HT-29 (cell line): ENCODE measurements at regions not wholly inside any gene's neighbourhood (a gene's known extent, or its start where the extent isn't known, plus 50 kb on each side); places are given as distances from the start of the nearest gene placed in this dataset.

Experiments
- DNase-seq: peaks from one replicate; pipeline ENCODE4 v3.0.0-alpha.2; 2015; ENCODE audit warnings: low spot score

DNA sequence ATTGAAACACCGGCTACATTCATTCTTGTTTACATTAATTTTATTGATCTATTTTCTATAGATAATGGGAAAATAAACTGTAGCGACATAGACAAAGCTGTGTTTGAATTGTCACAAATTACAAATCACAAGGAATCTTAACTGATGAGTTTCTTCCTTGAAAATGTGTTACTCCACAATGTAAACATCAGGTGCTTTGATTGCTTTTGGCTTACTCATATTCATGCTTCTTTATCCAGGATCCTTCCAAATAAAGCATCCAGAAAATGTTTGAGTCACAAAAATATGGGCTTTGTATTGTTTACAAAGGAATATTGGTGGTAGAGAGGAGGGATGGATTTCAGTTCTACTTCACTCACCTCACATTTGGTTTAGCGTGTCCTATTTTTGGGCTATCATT, 64.0 kb downstream of the BMP2 start:
- no peak for DNase-seq

DNA sequence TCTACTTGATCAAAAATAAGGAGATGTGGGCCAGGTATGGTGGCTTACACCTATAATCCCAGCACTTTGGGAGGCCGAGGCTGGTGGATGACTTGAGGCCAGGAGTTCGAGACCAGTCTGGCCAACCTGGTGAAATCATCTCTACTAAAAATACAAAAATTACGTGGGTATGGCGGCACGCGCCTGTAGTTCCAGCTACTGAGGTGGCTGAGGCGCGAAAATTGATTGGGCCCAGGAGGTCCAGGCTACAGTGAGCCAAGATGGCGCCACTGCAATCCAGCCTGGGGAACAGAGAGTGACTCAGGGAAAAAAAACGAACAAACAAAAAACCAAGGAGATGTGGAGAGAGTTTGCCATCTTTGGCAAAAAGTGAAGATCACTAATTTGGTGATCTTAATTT, 65.3 kb downstream of the BMP2 start:
- DNase-seq, result no peak

- no peak for DNase-seq
Observed at GRCh38 chr20:6835609-6836008, 68.1 kb downstream of the BMP2 start.

GRCh38 chr20:6836821-6837374, 69.4 kb downstream of the BMP2 start:
- DNase-seq, result no peak

- no peak for DNase-seq
Observed at GRCh38 chr20:6837730-6838129, 70.2 kb downstream of the BMP2 start.

DNA sequence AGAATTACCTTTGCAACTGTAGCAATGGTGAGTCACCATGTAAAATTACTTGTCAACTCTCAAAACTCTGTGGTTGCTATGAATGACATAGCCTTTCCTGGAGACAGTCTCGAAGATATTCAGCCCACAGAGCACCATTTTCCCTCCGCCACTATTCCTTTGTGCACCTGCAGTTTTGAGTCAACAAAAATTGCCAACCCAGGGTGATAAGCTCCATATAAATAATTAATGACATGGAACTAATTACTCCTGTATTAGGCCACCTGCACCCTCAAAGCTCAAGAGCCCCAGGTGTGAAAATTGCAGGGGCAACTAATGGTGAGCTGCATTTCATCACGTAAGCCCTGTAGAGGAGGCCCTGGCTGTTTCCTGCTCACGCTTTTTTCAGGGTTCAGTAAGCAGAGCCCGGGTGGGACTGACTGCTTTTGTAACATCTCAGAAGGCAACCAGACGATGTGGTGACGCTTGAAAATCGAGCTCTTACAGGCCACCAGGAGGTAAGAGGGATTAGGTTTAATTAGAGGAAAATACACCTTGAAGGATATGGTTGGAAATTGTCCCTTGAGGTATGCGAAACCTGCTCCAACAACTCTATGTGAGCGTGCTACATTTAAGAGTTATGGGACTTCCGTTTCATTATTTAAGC, 70.8 kb downstream of the BMP2 start:
- no peak for DNase-seq

GRCh38 chr20:6841128-6841527, 73.6 kb downstream of the BMP2 start:
- DNase-seq, result no peak

- DNase-seq, result no peak
Observed at GRCh38 chr20:6845141-6845540, 77.7 kb downstream of the BMP2 start.

GRCh38 chr20:6848041-6848440, 80.6 kb downstream of the BMP2 start:
- DNase-seq, result no peak

GRCh38 chr20:6848992-6849391, 81.5 kb downstream of the BMP2 start:
- no peak for DNase-seq

DNA sequence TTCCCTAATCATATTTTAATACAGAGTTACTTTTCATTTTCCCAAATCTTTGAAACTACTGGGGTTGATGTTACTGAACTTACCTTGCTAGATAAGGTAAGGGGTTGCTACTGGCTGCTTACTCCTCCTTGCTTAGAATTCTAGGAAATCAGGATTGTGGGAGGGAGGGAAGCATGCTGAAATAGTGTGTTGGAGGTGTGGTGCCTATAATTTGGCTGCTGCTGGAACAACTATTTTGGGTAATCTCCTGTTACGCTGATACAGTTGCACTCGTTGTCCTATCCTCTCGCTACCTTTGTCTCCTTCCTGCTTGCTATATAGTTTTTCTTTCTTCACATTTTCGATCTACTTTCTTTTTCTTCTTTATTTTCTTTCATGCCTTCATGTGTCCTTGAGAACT, 83.7 kb downstream of the BMP2 start:
- DNase-seq, result no peak

DNA sequence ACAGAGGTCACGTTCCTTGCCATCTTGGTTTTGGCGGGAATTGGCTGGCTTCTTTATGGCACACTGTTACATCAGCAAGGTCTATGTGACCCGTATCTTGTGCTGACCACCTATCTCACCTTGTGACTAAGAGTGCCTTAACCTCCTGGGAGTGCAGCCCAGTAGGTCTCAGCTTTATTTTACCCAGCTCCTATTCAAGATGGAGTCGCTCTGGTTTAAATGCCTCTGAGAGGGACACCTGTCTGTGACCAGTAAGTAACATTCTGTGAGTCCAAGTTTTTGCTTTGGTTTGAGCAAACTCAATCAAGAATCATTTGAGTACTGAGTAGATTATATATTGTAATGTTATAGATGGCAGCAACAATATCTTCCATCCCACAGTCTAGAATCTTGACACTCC, 85.0 kb downstream of the BMP2 start:
- no peak for DNase-seq

- no peak for DNase-seq
Observed at GRCh38 chr20:6855104-6855503, 87.6 kb downstream of the BMP2 start.

DNA sequence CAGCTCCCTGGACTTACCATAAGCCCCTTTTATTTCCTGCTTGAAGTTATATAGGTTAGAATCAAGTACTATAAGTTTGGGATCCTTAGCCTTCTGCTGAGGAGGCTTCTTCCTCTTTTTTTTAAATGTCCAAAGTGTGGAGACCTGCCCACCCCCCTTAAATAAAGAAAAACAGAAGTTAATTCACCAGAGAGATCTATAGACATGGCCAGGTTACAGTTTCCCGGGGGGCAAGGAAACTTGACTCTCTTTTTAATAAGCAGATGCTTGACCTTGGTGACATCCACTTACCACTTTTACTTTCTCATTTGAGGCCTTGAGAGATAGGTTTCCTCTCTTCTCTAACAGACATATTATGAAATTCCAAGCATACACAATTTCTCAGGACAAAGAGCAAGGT, 88.3 kb downstream of the BMP2 start:
- no peak for DNase-seq

DNA sequence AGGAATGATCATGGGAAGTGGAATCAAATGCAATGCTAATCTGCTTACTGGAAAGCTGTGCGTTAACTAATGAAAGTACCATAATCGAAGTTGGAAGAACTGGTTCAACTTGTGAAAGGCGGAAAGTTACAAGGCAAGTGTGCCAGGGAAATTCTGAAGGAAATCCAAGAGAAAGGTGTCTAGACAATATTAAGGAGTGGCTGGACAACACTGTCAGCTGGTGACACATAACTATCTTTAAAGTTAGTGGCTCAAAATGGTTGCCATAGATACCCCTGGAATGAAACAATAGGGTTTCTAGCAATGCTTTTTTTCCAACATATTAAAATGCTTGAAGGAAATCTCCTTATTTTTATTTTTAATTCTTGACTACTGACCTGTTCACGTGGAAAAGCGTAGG, 90.4 kb downstream of the BMP2 start:
- DNase-seq, result no peak

DNA sequence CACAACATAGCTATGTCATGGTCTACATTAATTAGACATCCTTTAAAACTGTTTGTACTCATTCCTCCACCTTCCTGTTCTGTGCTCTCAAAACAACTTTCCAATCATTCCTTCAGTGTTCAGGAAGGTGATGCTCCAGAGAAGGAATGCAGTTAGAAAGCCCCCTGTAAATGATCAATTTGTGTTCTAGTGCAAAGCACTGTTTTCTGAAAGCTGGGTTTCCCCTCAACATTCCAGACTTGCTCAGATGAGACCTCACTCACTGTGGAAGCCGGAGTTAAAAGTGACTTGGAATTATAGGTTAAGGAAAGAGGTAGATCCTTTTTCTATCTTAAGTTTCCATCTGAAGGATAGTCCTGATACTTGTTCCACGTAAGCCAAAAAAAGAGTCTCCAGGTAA, 95.9 kb downstream of the BMP2 start:
- DNase-seq, result no peak

GRCh38 chr20:6863798-6864201, 96.3 kb downstream of the BMP2 start:
- DNase-seq, result no peak

GRCh38 chr20:6864740-6865139, 97.3 kb downstream of the BMP2 start:
- no peak for DNase-seq

GRCh38 chr20:6866741-6867140, 99.3 kb downstream of the BMP2 start:
- DNase-seq, result no peak

DNA sequence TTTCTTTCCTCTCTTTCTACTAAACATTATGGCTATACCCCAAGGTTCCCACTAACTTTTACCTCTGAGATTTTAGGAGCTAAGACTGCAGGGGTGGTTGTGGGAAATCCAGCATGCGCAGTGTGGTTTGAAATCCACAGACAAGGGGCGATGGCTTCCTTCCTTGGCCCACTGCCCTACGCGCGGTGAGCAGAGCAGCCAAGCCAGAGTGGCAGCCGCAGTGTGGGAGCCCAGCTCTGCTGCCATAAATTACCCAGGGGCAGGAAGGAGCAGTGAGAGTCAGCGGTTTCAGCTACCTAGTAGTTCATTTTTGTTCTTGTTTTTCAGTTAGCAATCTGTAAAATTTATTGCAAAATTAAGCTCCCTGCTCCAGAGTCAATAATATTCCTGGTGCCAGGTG, 101.4 kb downstream of the BMP2 start:
- no peak for DNase-seq

DNA sequence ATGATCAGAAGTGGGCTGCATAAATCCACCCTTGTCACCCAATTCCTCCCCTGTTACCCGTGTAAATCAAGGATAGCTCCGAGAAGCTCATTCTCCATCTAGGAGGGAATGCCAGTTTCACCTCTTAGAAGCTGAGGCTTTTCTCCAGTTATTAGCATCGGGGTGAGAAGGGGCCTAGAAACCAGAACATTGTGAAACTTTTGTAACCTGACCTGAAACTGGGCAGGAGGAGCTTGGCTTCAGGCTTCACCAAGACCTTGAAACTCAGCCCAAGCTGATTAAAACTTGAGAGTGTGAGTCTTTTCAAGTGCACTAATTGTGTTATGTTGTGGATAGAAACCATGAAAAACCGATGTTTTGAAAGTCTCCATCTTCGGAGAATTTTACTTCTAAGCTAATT, 103.1 kb downstream of the BMP2 start:
- no peak for DNase-seq

GRCh38 chr20:6877633-6878032, 110.1 kb downstream of the BMP2 start:
- no peak for DNase-seq

DNA sequence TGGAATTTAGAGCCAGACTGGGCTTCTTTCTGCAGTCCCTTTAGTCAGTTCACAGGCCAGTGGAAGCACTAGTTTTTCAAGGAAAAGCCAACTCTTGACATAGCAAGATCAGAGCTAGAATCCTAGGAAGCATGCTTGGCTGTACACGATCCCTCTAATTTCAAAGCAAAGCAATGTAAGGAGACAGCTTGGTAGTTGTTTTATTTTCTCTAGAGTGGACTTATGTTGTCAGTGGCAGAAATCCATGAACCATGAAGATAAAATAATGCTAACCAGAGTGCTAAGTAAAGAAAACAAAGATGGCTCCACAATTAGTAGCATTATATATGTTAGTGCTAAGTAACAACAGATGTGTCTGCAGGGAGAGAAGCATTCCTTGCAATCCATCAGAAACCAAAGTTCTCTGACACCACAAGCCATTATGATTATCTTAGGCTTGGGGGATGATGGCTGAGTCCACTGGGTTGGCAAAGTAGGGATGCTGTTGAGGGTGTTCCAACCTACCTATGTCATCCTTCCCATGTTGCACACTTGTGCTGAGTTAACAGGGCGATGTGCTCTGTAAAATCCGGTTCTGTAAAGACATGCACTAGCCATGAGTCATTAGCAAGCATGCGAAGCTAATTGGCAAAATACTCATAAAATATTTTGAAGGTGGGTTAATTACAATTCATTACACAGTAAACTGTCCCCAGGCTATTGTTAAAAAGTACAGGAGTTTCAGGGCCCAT, 115.2 kb downstream of the BMP2 start:
- no peak for DNase-seq
